K562 (cell line): ENCODE measurements at regions not wholly inside any gene's neighbourhood (a gene's known extent, or its start where the extent isn't known, plus 50 kb on each side); places are given as distances from the start of the nearest gene placed in this dataset.

Source experiments
- CHD7 ChIP-seq: fragments of 200-600 bp; sonication (generic); IDR thresholded peaks from one replicate; pipeline ENCODE4 v1.6.1; 2012; ENCODE audit warnings: mild to moderate bottlenecking, low read depth, low read length, inconsistent platforms
- ZNF282 ChIP-seq: sonication (generic); formaldehyde crosslinking; IDR thresholded peaks from 2 replicates; pipeline ENCODE4 v1.8.1; 2023; ENCODE audit warnings: missing genetic modification reagents

GRCh38 chr4:126778348-126778747, 854.4 kb upstream of the INTU start (continued):
- no peak for TF ChIP-seq CHD7
- no peak for TF ChIP-seq ZNF282 (CRISPR knock-in tag)
